SU-DHL-6 (cell line): ENCODE measurements at regions not wholly inside any gene's neighbourhood (a gene's known extent, or its start where the extent isn't known, plus 50 kb on each side); places are given as distances from the start of the nearest gene placed in this dataset.

Experiments
- H2AFZ ChIP-seq: fragments of 200-600 bp; sonication (generic); 2 replicates; pipeline ENCODE4 v1.6.1; 2014; ENCODE audit warnings: low read depth, mild to moderate bottlenecking, moderate library complexity, mixed read lengths, antibody characterized with exemption, low read length; ENCODE audit not compliant: severe bottlenecking
- H3F3A ChIP-seq: fragments of 200-600 bp; shearing (Covaris generic); 2 replicates; pipeline ENCODE4 v1.6.0; 2016; ENCODE audit warnings: antibody characterized with exemption, mild to moderate bottlenecking; ENCODE audit not compliant: insufficient read depth
- H3K27ac ChIP-seq: fragments of 200-600 bp; sonication (generic); 2 replicates; pipeline ENCODE4 v1.5.1; 2016; ENCODE audit warnings: low read depth, mild to moderate bottlenecking, low read length, moderate library complexity, mixed read lengths
- H3K27me3 ChIP-seq: fragments of 200-600 bp; sonication (generic), shearing (Covaris generic); 2 replicates; pipeline ENCODE4 v1.6.0; 2014; ENCODE audit warnings: mild to moderate bottlenecking, low read length
- H3K36me3 ChIP-seq: fragments of 200-600 bp; sonication (generic); 2 replicates; pipeline ENCODE4 v1.6.1; 2014; ENCODE audit warnings: mild to moderate bottlenecking, low read length, mixed read lengths
- H3K4me2 ChIP-seq: fragments of 300-600, 200-600 bp; shearing (Covaris generic), sonication (generic); 2 replicates; pipeline ENCODE4 v1.6.0; 2014; ENCODE audit warnings: low read length, low read depth, mild to moderate bottlenecking; ENCODE audit not compliant: poor library complexity, severe bottlenecking
- H3K4me3 ChIP-seq: fragments of 200-600 bp; sonication (generic); 2 replicates; pipeline ENCODE4 v1.5.1; 2014; ENCODE audit warnings: antibody characterized with exemption, low read length, mild to moderate bottlenecking, mixed read lengths; ENCODE audit not compliant: insufficient read depth, poor library complexity, severe bottlenecking
- H3K79me2 ChIP-seq: fragments of 200-600 bp; sonication (generic); 2 replicates; pipeline ENCODE4 v1.6.1; 2014; ENCODE audit warnings: mild to moderate bottlenecking, low read length, moderate library complexity; ENCODE audit not compliant: insufficient read depth
- H3K9ac ChIP-seq: fragments of 200-600 bp; sonication (generic); 2 replicates; pipeline ENCODE4 v1.7.0; 2014; ENCODE audit warnings: mild to moderate bottlenecking, low read length
- H3K9me2 ChIP-seq: fragments of 200-600 bp; sonication (generic); replicated peaks from 2 replicates; pipeline ENCODE4 v1.6.1; 2014; ENCODE audit warnings: low read length; ENCODE audit not compliant: insufficient read depth
- H3K9me3 ChIP-seq: fragments of 200-600 bp; sonication (generic); 2 replicates; pipeline ENCODE4 v1.6.1; 2014; ENCODE audit warnings: low read length, mixed read lengths; ENCODE audit not compliant: insufficient read depth
- H4K20me1 ChIP-seq: fragments of 200-600 bp; sonication (generic); 2 replicates; pipeline ENCODE4 v1.6.1; 2014; ENCODE audit warnings: low read depth, mild to moderate bottlenecking, antibody characterized with exemption, low read length, moderate library complexity, mixed read lengths
- CTCF ChIP-seq: fragments of 200-600 bp; sonication (generic); IDR thresholded peaks from one replicate; pipeline ENCODE4 v1.5.1; 2017; ENCODE audit warnings: antibody characterized with exemption, mild to moderate bottlenecking, low read length, moderate library complexity; ENCODE audit not compliant: insufficient read depth, poor library complexity, severe bottlenecking
- EZH2phosphoT487 ChIP-seq: fragments of 200-600 bp; sonication (generic), shearing (Covaris generic); conservative IDR thresholded peaks from 2 replicates; pipeline ENCODE4 v1.6.1; 2018; ENCODE audit warnings: mild to moderate bottlenecking, antibody characterized with exemption, low read length, moderate library complexity, mixed read lengths

- no peaks in the 10 kb centered on the region for H3K27me3 ChIP-seq
- H4K20me1 ChIP-seq = no peaks in the 10 kb centered on the region
- H2AFZ ChIP-seq = peak overlapping the region; percentile 68
- H3K9ac ChIP-seq = peak overlapping the region; percentile 90
- no peaks in the 10 kb centered on the region; the same call in 1 of the 2 replicates for H3K36me3 ChIP-seq
- peak overlapping the region; percentile 31 for H3K27ac ChIP-seq
- H3K4me2 ChIP-seq = peak overlapping the region; percentile 86
- peak overlapping the region; percentile 74 for H3K4me3 ChIP-seq
- H3F3A ChIP-seq = peaks cover 21% of the 10 kb centered on the region; the same call in 1 of the 2 replicates
- H3K9me3 ChIP-seq = no peaks in the 10 kb centered on the region
- TF ChIP-seq CTCF (no peak), EZH2phosphoT487 (no peak)
- peaks cover 17% of the 10 kb centered on the region; the same call in 1 of the 2 replicates for H3K79me2 ChIP-seq
- no peaks in the 10 kb centered on the region for H3K9me2 ChIP-seq
Observed at GRCh38 chr2:64751286-64752260, 97.9 kb upstream of the SERTAD2 start.

- Histone ChIP-seq H3K79me2 (peaks cover 13% of the 10 kb centered on the region; the same call in 1 of the 2 replicates), H3K36me3 (no peaks in the 10 kb centered on the region; the same call in 1 of the 2 replicates), H3K9ac (no peak overlapping the region), H3K9me2 (no peaks in the 10 kb centered on the region), H3K27ac (no peak overlapping the region), H4K20me1 (no peaks in the 10 kb centered on the region), H3K27me3 (no peaks in the 10 kb centered on the region), H3F3A (peaks cover 13% of the 10 kb centered on the region; the same call in 1 of the 2 replicates), H3K4me3 (no peak overlapping the region), H2AFZ (no peak overlapping the region), H3K4me2 (no peak overlapping the region), H3K9me3 (no peaks in the 10 kb centered on the region)
- TF ChIP-seq CTCF = no peak
- no peak for TF ChIP-seq EZH2phosphoT487
Observed at GRCh38 chr2:64753399-64753798, 99.7 kb upstream of the SERTAD2 start.

GRCh38 chr2:64754570-64754969, 100.9 kb upstream of the SERTAD2 start:
- H4K20me1 ChIP-seq = no peaks in the 10 kb centered on the region
- no peak overlapping the region for H2AFZ ChIP-seq

More at GRCh38 chr2:64754570-64754969, 100.9 kb upstream of the SERTAD2 start:
- Histone ChIP-seq H3K27ac (no peak overlapping the region), H3K9me2 (no peaks in the 10 kb centered on the region), H3K4me2 (no peak overlapping the region), H3K27me3 (no peaks in the 10 kb centered on the region), H3K4me3 (no peak overlapping the region), H3K79me2 (peaks cover 7% of the 10 kb centered on the region; the same call in 1 of the 2 replicates), H3K9ac (no peak overlapping the region), H3K36me3 (no peaks in the 10 kb centered on the region; the same call in 1 of the 2 replicates), H3F3A (peaks cover 1% of the 10 kb centered on the region; the same call in 1 of the 2 replicates), H3K9me3 (no peaks in the 10 kb centered on the region)
- no peak for TF ChIP-seq CTCF
- TF ChIP-seq EZH2phosphoT487 = no peak
